GM11168 (cell line): ENCODE measurements at regions not wholly inside any gene's neighbourhood (a gene's known extent, or its start where the extent isn't known, plus 50 kb on each side); places are given as distances from the start of the nearest gene placed in this dataset.
"Not testable (repeated sequence)": the region's sequence is repeated elsewhere in the genome, so short reads cannot be mapped to it uniquely, and the experiment has no call there.

ENCODE experiments used
- in situ Hi-C: fragments of 300-500 bp; cut with MboI; formaldehyde crosslinking; loops from one replicate; pipeline ENCODE4 v1.12.0; 2022; ENCODE audit warnings: low sequenced_read_pairs; ENCODE audit not compliant: unreplicated experiment

- in situ Hi-C loops: no loop called here
These were observed 56.3 kb upstream of the NCKAP5 start for GRCh38 chr2:133624551-133624950.

- in situ Hi-C loops: no loop called here
These were observed 59.5 kb upstream of the NCKAP5 start for GRCh38 chr2:133627741-133628140.

- in situ Hi-C loops: no loop called here
These were observed 65.0 kb upstream of the NCKAP5 start for GRCh38 chr2:133633309-133633708.

DNA sequence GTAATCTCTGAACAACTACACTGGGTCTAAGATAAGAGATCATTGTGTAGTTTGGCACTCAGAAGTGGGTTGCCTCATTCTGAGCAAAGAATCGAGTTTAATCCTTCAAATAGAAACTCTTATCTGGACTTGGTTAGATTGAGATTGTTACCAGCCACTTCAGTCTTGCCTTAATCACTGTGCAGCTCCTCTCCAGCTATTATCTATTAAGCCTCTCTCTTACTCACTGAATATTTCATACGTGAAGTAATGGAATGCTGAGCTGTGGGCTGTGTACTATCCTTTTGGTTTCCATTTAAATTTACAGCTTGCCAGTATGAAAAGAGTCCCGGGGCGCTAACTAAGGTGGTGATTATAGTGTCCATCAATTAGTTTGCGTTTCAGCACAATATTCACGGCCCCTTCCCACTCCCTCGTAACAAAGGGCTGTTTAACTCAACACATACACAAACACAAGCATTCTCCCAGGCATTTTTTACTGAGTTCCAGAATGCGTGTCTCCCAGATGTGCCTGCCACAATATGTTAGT, 65.7 kb upstream of the NCKAP5 start:
- in situ Hi-C loops: no loop called here

- in situ Hi-C loops: no loop called here
These were observed 66.9 kb upstream of the NCKAP5 start for GRCh38 chr2:133635131-133635530.

- in situ Hi-C loops: no loop called here
These were observed 68.0 kb upstream of the NCKAP5 start for GRCh38 chr2:133636287-133636686.

- in situ Hi-C loops: no loop called here
These were observed 71.8 kb upstream of the NCKAP5 start for GRCh38 chr2:133640103-133640502.

GRCh38 chr2:133641497-133641896, 73.2 kb upstream of the NCKAP5 start:
- in situ Hi-C loops: no loop called here

- in situ Hi-C loops: no loop called here
These were observed 73.9 kb upstream of the NCKAP5 start for GRCh38 chr2:133641942-133642725.

DNA sequence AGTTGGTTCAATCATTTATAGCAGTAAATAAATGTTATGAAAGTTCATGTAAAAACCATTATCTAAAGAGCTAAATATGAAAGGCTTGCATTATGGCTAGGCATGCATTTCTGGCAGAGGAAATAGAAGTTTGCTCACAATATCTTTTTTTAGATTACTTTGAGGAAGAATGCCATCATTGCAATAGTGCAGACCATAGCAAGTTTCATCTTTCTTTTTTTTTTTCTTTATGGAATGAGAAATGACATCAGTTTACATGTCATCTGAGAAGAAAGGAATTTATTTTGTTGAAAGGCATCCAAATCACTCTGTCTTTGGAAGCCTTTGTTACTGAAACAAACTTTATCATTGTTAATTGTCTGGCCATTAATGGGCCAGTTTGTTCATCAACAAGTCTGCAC, 74.5 kb upstream of the NCKAP5 start:
- in situ Hi-C loops: no loop called here

DNA sequence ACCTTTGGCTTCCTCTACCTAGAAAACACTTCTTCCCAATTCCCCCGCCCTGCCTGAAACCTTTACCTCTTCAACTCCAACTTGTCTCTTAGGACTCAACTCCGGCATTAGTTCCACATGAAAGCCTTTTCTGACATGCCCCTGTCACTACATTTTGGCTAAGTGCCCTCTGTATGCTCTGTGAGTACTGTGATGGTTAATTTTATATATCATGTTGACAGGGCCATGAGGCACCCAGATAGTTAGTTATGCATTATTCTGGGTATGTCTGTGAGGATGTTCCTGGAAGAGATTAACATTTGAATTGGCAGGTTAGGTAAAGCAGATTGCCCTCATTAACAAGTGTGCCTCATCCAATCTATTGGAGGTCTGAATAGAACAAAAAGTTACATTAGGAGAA, 75.6 kb upstream of the NCKAP5 start:
- in situ Hi-C loops: no loop called here

GRCh38 chr2:133644846-133645245, 76.6 kb upstream of the NCKAP5 start:
- in situ Hi-C loops: no loop called here

DNA sequence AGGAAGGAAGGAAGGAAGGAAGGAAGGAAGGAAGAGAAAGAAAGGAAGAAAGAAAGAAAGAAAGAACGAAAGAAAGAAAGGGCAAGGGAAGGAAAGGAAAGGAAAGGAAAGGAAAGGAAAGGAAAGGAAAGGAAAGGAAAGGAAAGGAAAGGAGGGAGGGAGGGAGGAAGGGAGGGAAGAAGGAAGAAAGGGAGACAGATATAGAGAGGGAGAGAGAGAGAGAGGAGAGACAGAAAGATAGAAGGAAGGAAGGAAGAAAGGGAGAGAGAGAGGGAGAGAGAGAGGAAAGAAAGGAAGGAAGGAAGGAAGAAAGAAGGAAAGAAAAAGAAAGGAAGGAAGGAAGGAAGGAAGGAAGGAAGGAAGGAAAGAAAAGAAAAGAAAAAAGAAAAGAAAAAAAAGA, 79.1 kb upstream of the NCKAP5 start:
- in situ Hi-C loops: not testable (repeated sequence)

DNA sequence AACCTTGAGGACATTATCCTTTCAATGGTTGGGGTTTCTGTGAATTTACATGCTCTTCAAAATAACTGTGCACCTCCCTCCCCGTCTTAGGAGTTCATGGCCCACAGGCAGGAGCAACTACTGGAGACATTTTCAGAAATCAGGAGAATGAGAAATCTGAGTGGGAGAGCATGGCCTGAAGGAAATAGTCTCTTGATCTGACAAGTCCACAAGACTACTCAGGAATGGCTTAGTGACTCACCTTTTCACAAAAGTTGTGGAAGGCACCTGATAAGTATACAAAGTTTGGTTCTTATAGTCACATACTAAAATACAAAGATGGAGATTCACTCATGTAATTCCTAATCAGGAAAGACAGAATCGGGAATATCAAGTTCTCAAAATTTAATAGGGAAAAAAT, 83.6 kb upstream of the NCKAP5 start:
- in situ Hi-C loops: no loop called here

- in situ Hi-C loops: no loop called here
These were observed 84.1 kb upstream of the NCKAP5 start for GRCh38 chr2:133652398-133652797.

DNA sequence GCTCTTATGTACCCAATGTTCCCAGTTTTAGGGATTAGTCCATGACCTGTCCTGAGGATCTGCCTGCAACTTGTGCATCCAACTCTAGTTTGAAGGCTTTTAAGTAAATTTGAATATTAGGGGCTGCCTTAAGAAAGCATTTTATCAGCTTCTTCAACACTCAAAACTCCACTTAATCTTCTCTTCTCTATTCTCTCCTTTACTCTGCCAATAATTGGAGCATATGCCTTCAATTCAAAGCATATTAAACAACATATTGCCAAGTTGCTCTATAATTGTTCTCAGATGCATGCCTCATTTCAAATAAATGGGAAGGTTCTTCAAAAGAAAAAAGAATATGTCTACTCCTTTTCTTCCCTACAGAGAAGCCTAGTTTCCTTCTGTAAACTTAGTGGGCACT, 84.8 kb upstream of the NCKAP5 start:
- in situ Hi-C loops: no loop called here

DNA sequence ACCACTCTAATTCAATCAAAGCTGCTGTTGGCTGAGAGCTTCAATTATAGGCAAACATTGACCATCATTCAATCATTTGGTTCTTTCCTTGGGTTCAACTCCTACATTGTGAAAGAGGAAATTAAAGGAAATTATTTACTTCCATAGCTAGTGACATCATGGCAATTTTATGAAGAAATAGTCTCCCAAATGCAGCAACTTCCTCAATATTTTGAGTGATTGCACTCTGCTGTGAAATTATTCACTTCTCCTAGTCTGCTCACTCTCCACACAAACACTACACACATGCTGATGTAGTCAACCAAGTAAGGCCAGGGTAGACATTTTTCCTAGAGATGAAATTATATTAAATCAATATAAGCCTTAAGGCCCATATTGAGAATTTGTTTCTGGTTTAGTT, 86.7 kb upstream of the NCKAP5 start:
- in situ Hi-C loops: no loop called here

GRCh38 chr2:133655610-133656009, 87.3 kb upstream of the NCKAP5 start:
- in situ Hi-C loops: no loop called here

GRCh38 chr2:133657591-133657990, 89.3 kb upstream of the NCKAP5 start:
- in situ Hi-C loops: no loop called here

- in situ Hi-C loops: no loop called here
These were observed 90.0 kb upstream of the NCKAP5 start for GRCh38 chr2:133658020-133658903.

DNA sequence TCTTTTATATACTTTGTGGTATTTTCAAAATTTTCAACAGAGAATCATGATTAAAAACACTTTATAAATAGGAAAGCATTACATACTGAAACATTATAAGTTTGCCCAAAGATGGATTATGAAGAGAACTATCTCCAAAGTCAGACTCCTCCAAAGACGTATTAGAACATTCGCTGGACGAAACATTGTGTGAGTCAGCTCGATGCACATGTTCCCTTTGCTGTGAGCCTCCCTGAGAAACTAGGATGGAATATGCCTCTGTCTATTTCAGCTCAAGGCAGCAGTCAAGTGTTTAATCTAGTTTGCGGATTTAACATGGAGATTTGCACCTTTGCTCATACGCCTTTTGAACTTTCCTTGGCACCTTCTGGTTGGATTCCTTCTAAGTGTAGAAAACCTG, 92.2 kb upstream of the NCKAP5 start:
- in situ Hi-C loops: no loop called here
